ENCODE measurements at regions not wholly inside any gene's neighbourhood (a gene's known extent, or its start where the extent isn't known, plus 50 kb on each side); places are given as distances from the start of the nearest gene placed in this dataset.

GRCh38 chr1:184919892-184920291 is 54.4 kb downstream of the NIBAN1 start:
- peaks cover 2% of the 10 kb centered on the region for H3K9me3 Mint-ChIP-seq
- no peaks in the 10 kb centered on the region for H3K36me3 Mint-ChIP-seq (ENCODE audit: insufficient read depth)
- ATAC-seq, result no peak
- DNase-seq, result no peak
- no peak overlapping the region for H3K4me3 Mint-ChIP-seq
- H3K4me1 Mint-ChIP-seq (ENCODE audit: low read depth), result peaks cover 9% of the 10 kb centered on the region
- H3K27me3 Mint-ChIP-seq (ENCODE audit: low read depth), result no peaks in the 10 kb centered on the region

- Mint-ChIP-seq H3K4me1 (ENCODE audit: low read depth) (peaks cover 9% of the 10 kb centered on the region), H3K9me3 (no peaks in the 10 kb centered on the region), H3K4me3 (no peak overlapping the region), H3K36me3 (ENCODE audit: insufficient read depth) (no peaks in the 10 kb centered on the region), H3K27me3 (ENCODE audit: low read depth) (no peaks in the 10 kb centered on the region)
- no peak for DNase-seq
- ATAC-seq, result no peak
Observed at GRCh38 chr1:184915463-184916090, 58.7 kb downstream of the NIBAN1 start.

GRCh38 chr1:184914149-184914548 is 60.2 kb downstream of the NIBAN1 start:
- Mint-ChIP-seq H3K9me3 (no peaks in the 10 kb centered on the region), H3K36me3 (ENCODE audit: insufficient read depth) (no peaks in the 10 kb centered on the region), H3K4me1 (ENCODE audit: low read depth) (peaks cover 8% of the 10 kb centered on the region), H3K4me3 (no peak overlapping the region), H3K27me3 (ENCODE audit: low read depth) (no peaks in the 10 kb centered on the region)
- no peak for DNase-seq
- no peak for ATAC-seq

- Mint-ChIP-seq H3K4me1 (ENCODE audit: low read depth) (peaks cover 1% of the 10 kb centered on the region), H3K36me3 (ENCODE audit: insufficient read depth) (no peaks in the 10 kb centered on the region), H3K4me3 (no peak overlapping the region), H3K9me3 (no peaks in the 10 kb centered on the region), H3K27me3 (ENCODE audit: low read depth) (no peaks in the 10 kb centered on the region)
- no peak for DNase-seq
- ATAC-seq, result no peak
Observed at GRCh38 chr1:184912392-184912791, 61.9 kb downstream of the NIBAN1 start.

- H3K27me3 Mint-ChIP-seq (ENCODE audit: low read depth), result no peaks in the 10 kb centered on the region
- ATAC-seq, result no peak
- H3K4me3 Mint-ChIP-seq, result no peak overlapping the region
- no peak for DNase-seq
- no peaks in the 10 kb centered on the region for H3K36me3 Mint-ChIP-seq (ENCODE audit: insufficient read depth)
- peaks cover 1% of the 10 kb centered on the region for H3K4me1 Mint-ChIP-seq (ENCODE audit: low read depth)
- no peaks in the 10 kb centered on the region for H3K9me3 Mint-ChIP-seq
Observed at GRCh38 chr1:184911830-184912229, 62.5 kb downstream of the NIBAN1 start.

GRCh38 chr1:184911103-184911745 is 63.1 kb downstream of the NIBAN1 start:
- no peaks in the 10 kb centered on the region for H3K27me3 Mint-ChIP-seq (ENCODE audit: low read depth)

GRCh38 chr1:184910691-184911091 is 63.6 kb downstream of the NIBAN1 start:
- Mint-ChIP-seq H3K9me3 (no peaks in the 10 kb centered on the region), H3K27me3 (ENCODE audit: low read depth) (no peaks in the 10 kb centered on the region), H3K36me3 (ENCODE audit: insufficient read depth) (no peaks in the 10 kb centered on the region), H3K4me3 (no peak overlapping the region), H3K4me1 (ENCODE audit: low read depth) (peaks cover 1% of the 10 kb centered on the region)
- ATAC-seq (no peak), DNase-seq (no peak)

More at GRCh38 chr1:184911103-184911745, 63.1 kb downstream of the NIBAN1 start:
- Mint-ChIP-seq H3K4me1 (ENCODE audit: low read depth) (peaks cover 1% of the 10 kb centered on the region), H3K4me3 (no peak overlapping the region), H3K36me3 (ENCODE audit: insufficient read depth) (no peaks in the 10 kb centered on the region), H3K9me3 (no peaks in the 10 kb centered on the region)
- no peak for DNase-seq
- ATAC-seq, result no peak

GRCh38 chr1:184910005-184910404 is 64.3 kb downstream of the NIBAN1 start:
- H3K4me1 Mint-ChIP-seq (ENCODE audit: low read depth), result peaks cover 8% of the 10 kb centered on the region
- ATAC-seq (no peak), DNase-seq (no peak)
- no peaks in the 10 kb centered on the region for H3K36me3 Mint-ChIP-seq (ENCODE audit: insufficient read depth)
- no peaks in the 10 kb centered on the region for H3K27me3 Mint-ChIP-seq (ENCODE audit: low read depth)
- no peak overlapping the region for H3K4me3 Mint-ChIP-seq
- H3K9me3 Mint-ChIP-seq, result no peaks in the 10 kb centered on the region

- DNase-seq, result no peak
- H3K36me3 Mint-ChIP-seq (ENCODE audit: insufficient read depth), result no peaks in the 10 kb centered on the region
- H3K27me3 Mint-ChIP-seq (ENCODE audit: low read depth), result no peaks in the 10 kb centered on the region
- no peaks in the 10 kb centered on the region for H3K9me3 Mint-ChIP-seq
- no peak for ATAC-seq
- H3K4me1 Mint-ChIP-seq (ENCODE audit: low read depth), result peaks cover 12% of the 10 kb centered on the region
- no peak overlapping the region for H3K4me3 Mint-ChIP-seq
Observed at GRCh38 chr1:184909019-184909418, 65.3 kb downstream of the NIBAN1 start.

GRCh38 chr1:184908506-184908905 is 65.8 kb downstream of the NIBAN1 start:
- DNase-seq (no peak), ATAC-seq (no peak)
- Mint-ChIP-seq H3K4me3 (no peak overlapping the region), H3K36me3 (ENCODE audit: insufficient read depth) (no peaks in the 10 kb centered on the region), H3K4me1 (ENCODE audit: low read depth) (peaks cover 12% of the 10 kb centered on the region), H3K9me3 (no peaks in the 10 kb centered on the region), H3K27me3 (ENCODE audit: low read depth) (no peaks in the 10 kb centered on the region)

- Mint-ChIP-seq H3K9me3 (no peaks in the 10 kb centered on the region), H3K4me1 (ENCODE audit: low read depth) (peaks cover 12% of the 10 kb centered on the region), H3K4me3 (no peak overlapping the region), H3K36me3 (ENCODE audit: insufficient read depth) (no peaks in the 10 kb centered on the region), H3K27me3 (ENCODE audit: low read depth) (no peaks in the 10 kb centered on the region)
- ATAC-seq, result no peak
- DNase-seq, result no peak
Observed at GRCh38 chr1:184907500-184907899, 66.8 kb downstream of the NIBAN1 start.

- Mint-ChIP-seq H3K27me3 (ENCODE audit: low read depth) (no peaks in the 10 kb centered on the region), H3K36me3 (ENCODE audit: insufficient read depth) (no peaks in the 10 kb centered on the region), H3K9me3 (no peaks in the 10 kb centered on the region), H3K4me1 (ENCODE audit: low read depth) (peaks cover 14% of the 10 kb centered on the region), H3K4me3 (no peak overlapping the region)
- ATAC-seq, result no peak
- no peak for DNase-seq
Observed at GRCh38 chr1:184906761-184907160, 67.5 kb downstream of the NIBAN1 start.

- no peaks in the 10 kb centered on the region for H3K27me3 Mint-ChIP-seq (ENCODE audit: low read depth)
- no peak for DNase-seq
- ATAC-seq, result no peak
- no peaks in the 10 kb centered on the region for H3K36me3 Mint-ChIP-seq (ENCODE audit: insufficient read depth)
- no peaks in the 10 kb centered on the region for H3K9me3 Mint-ChIP-seq
- H3K4me1 Mint-ChIP-seq (ENCODE audit: low read depth), result peaks cover 14% of the 10 kb centered on the region
- H3K4me3 Mint-ChIP-seq, result no peak overlapping the region
Observed at GRCh38 chr1:184905601-184906322, 68.5 kb downstream of the NIBAN1 start.

- Mint-ChIP-seq H3K9me3 (no peaks in the 10 kb centered on the region), H3K4me1 (ENCODE audit: low read depth) (peaks cover 13% of the 10 kb centered on the region), H3K27me3 (ENCODE audit: low read depth) (no peaks in the 10 kb centered on the region), H3K36me3 (ENCODE audit: insufficient read depth) (peaks cover 7% of the 10 kb centered on the region), H3K4me3 (no peak overlapping the region)
- no peak for DNase-seq
- no peak for ATAC-seq
Observed at GRCh38 chr1:184903111-184903692, 71.1 kb downstream of the NIBAN1 start.

Data from activated T-cell treated with anti-CD3 and anti-CD28 coated beads, Interleukin-2, amount 50 U/mL, for 4 hours (primary cell).